ENCODE measurements at regions not wholly inside any gene's neighbourhood (a gene's known extent, or its start where the extent isn't known, plus 50 kb on each side); places are given as distances from the start of the nearest gene placed in this dataset.

GRCh38 chr4:158099686-158100085 lies 73.1 kb downstream of the GASK1B start:
- no peak overlapping the region for H3K9ac ChIP-seq (ENCODE audit: low read length)
- no peaks in the 10 kb centered on the region for H4K20me1 ChIP-seq (ENCODE audit: low read length)
- H3K27me3 ChIP-seq (ENCODE audit: low read length) = no peaks in the 10 kb centered on the region
- intact Hi-C loops (cut with micrococcal nuclease) = loop anchor here (10.0 kb wide), 3 partner anchors 75 to 425 kb away; partner anchors contain the start of gene RXFP1
- ChIA-PET CTCF (no interaction called here), POLR2A (ENCODE audit: unreplicated experiment) (interaction anchor here (0.6 kb wide), 1 partner anchor 91 kb away, joined by 4 read pairs; no protein-coding TSS in a partner anchor)
- H3K9me3 ChIP-seq (ENCODE audit: low read length) = no peaks in the 10 kb centered on the region
- peaks cover 9% of the 10 kb centered on the region for H3K4me1 ChIP-seq (ENCODE audit: insufficient read depth, low read length)
- no peak for TF ChIP-seq CTCF (conservative IDR thresholded peaks at IDR 0.05; ENCODE audit: low read depth, low read length)
- TF ChIP-seq EZH2 (IDR thresholded peaks at IDR 0.05; ENCODE audit: low read length, unreplicated experiment) = no peak
- no peak for TF ChIP-seq EZH2phosphoT487 (IDR thresholded peaks at IDR 0.05; ENCODE audit: borderline replicate concordance, low read length)
- H3K36me3 ChIP-seq (ENCODE audit: low read depth, low read length) = no peaks in the 10 kb centered on the region
- BruUV-seq (replicated peaks) = no TSS peak
- no peaks in the 10 kb centered on the region for H3K9me2 ChIP-seq (replicated peaks; ENCODE audit: low read length)
- DNase-seq (no peak), ATAC-seq (no peak)
- H2AFZ ChIP-seq (ENCODE audit: low read length) = no peak overlapping the region
- no peak overlapping the region for H3K4me2 ChIP-seq (ENCODE audit: low read length)
- no peak overlapping the region for H3K4me3 ChIP-seq (ENCODE audit: low read length)
- no peaks in the 10 kb centered on the region for H3F3A ChIP-seq (ENCODE audit: low read length, unreplicated experiment)
- H3K27ac ChIP-seq (ENCODE audit: low read length) = no peak overlapping the region
- H3K79me2 ChIP-seq (ENCODE audit: low read length) = no peaks in the 10 kb centered on the region

GRCh38 chr4:158098802-158099201 lies 74.0 kb downstream of the GASK1B start:
- POLR2A ChIA-PET (ENCODE audit: unreplicated experiment) = no interaction called here

More at GRCh38 chr4:158098802-158099201, 74.0 kb downstream of the GASK1B start:
- Histone ChIP-seq H3K79me2 (ENCODE audit: low read length) (no peaks in the 10 kb centered on the region), H3K9me3 (ENCODE audit: low read length) (no peaks in the 10 kb centered on the region), H2AFZ (ENCODE audit: low read length) (no peak overlapping the region), H3K27me3 (ENCODE audit: low read length) (no peaks in the 10 kb centered on the region), H3K9me2 (replicated peaks; ENCODE audit: low read length) (no peaks in the 10 kb centered on the region), H3K4me2 (ENCODE audit: low read length) (no peak overlapping the region), H3F3A (ENCODE audit: low read length, unreplicated experiment) (no peaks in the 10 kb centered on the region), H3K9ac (ENCODE audit: low read length) (no peak overlapping the region), H3K4me3 (ENCODE audit: low read length) (no peak overlapping the region), H3K36me3 (ENCODE audit: low read depth, low read length) (no peaks in the 10 kb centered on the region), H4K20me1 (ENCODE audit: low read length) (no peaks in the 10 kb centered on the region), H3K27ac (ENCODE audit: low read length) (no peak overlapping the region), H3K4me1 (ENCODE audit: insufficient read depth, low read length) (peaks cover 17% of the 10 kb centered on the region)
- no TSS peak for BruUV-seq (replicated peaks)
- intact Hi-C loops (cut with micrococcal nuclease) = loop anchor here (10.0 kb wide), 3 partner anchors 74 to 426 kb away; partner anchors contain the start of gene RXFP1
- DNase-seq (no peak), ATAC-seq (no peak)
- CTCF ChIA-PET = no interaction called here
- TF ChIP-seq EZH2 (IDR thresholded peaks at IDR 0.05; ENCODE audit: low read length, unreplicated experiment) (no peak), CTCF (conservative IDR thresholded peaks at IDR 0.05; ENCODE audit: low read depth, low read length) (no peak), EZH2phosphoT487 (IDR thresholded peaks at IDR 0.05; ENCODE audit: borderline replicate concordance, low read length) (no peak)
